HG03196 (cell line): ENCODE measurements at regions not wholly inside any gene's neighbourhood (a gene's known extent, or its start where the extent isn't known, plus 50 kb on each side); places are given as distances from the start of the nearest gene placed in this dataset.

Experiments
- ATAC-seq: cut with Tn5 transposase; IDR thresholded peaks from one replicate; pipeline ENCODE4 v1.9.1; 2021; ENCODE audit not compliant: unreplicated experiment

DNA sequence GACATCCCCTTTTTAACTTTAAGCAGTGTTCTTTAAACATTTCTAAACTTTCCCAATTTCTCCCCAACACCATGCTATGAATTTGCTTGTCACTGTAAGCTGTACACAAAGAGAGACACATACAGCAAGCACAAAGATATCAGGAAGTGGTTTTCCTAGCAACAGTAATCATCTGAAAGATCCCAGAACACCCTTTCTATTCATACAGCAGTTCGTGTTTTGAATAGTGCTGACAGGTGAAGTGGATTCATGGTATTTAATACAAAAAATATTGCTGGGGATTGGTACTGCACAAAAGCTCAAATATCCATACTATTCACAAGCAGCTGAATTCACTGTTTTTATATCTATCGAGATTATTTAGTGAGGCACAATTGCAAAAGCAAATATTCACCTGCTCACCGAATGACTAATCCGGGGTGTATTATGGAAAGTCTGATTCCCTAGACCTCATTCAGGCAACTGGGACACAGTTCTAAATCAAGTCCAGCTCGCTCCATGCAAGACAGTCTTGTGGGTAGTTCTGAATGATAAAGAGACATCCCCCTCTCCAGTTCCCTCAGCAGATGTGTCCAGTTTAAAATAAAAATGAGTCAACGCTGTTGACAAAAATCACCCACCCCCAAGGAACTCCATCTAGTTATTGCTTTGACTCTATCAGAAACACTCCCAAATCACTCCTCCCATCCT, 107.1 kb upstream of the TSHZ2 start:
- no peak for ATAC-seq

DNA sequence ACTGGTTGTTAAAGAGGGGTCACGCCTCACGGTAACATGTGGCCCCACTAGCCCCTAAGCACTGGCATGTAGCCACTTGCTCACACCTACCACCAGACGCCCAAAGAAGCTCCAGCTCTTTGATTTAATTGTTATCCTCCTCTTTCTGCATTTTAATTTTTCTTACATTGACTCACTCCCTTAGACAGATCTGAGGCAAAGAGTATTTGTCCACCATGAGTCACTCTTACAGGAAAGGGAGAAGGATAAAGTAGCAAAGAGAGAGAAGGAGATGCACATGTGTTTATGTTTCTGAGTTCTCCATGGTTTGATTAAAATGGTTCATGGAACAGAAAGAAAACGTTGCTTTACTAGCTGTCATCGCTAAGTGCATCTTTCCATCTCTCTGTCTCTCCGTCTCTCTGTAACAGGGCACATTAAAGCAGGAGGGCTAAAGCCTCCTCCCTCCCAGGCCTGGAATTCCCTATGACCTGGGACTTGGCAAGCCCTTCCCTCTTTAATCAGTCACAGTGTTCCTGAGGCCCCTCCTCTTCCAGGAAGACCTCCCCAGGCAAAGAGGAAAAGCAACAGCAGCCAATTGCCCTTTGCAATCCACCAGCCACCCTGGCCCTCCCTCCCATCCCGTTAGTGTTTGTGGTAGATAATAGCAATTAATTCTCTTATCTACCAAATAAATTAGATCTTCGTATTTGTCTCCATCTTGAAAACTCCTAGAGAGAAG, 112.8 kb upstream of the TSHZ2 start:
- no peak for ATAC-seq

DNA sequence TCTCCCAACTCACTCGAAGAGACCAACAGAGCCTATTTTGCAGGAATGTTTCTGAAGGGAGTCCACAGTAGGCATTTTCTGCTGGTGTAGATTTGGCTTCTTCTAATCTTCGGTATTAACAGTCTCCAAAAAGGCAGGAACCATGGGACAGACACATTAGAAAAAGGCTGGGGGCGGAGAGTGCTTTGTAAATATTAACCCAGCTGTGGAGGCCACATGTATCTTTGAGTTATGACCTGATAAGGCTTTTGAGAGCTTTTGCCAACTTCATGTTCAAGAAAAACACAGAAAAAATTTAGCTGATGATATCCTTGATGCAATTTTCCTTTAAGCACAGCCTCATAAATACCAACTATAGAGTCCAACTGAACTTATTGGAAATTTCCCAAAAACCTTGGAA, 119.4 kb upstream of the TSHZ2 start:
- no peak for ATAC-seq

DNA sequence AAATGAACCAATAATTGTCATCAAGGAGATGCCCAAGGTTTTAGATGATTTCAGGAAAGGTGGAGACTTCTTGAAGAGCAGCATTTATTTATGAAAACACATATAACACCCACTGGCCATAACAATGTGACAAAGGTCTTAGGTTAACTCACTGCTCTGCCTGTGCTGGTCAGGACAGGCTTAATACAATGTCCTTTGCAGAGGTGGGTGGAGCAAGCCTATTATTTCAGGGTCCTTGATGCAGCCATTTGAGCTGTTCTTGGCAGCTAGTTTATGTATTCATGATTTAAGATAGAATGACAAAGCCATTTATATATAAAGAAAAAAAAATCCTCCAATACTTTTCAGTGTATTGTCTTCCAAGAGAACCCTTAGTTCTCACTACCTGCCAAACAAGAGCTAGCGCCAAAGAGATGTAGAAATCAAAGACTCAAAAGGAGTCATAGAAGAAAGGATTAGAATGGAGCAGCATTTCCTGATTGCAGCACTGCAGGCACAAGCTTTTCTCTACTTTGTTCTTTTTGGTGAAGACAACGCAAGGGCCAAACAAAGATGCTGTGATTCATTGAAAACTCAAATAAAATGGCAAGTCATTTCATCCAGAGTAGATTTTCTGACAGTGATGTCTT, 124.3 kb upstream of the TSHZ2 start:
- ATAC-seq = no peak

- ATAC-seq = no peak
Measured at GRCh38 chr20:52847029-52847660, 125.0 kb upstream of the TSHZ2 start.

GRCh38 chr20:52845044-52845443, 127.1 kb upstream of the TSHZ2 start:
- ATAC-seq = no peak

DNA sequence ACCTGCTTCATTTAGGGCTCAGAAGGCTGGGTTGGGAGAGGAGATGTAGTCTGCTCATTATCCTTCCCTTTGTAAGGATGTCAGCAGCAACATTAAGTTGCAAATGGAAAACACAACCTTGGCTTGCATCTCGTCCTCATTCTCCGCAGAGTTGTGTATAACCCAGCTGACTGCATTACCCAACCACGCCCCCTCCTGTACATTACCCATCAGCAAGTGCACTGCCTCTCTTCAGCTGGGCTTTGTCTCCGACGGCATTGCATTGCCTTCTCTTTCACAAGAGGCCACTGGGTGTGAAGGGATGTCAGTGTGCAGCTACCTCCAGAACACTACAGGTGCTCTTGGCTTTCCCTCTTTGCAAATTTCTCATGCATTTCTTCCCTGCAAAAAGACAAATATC, 128.7 kb upstream of the TSHZ2 start:
- no peak for ATAC-seq

GRCh38 chr20:52841003-52841402, 131.2 kb upstream of the TSHZ2 start:
- ATAC-seq = no peak

- ATAC-seq = no peak
Measured at GRCh38 chr20:52840041-52840440, 132.1 kb upstream of the TSHZ2 start.

DNA sequence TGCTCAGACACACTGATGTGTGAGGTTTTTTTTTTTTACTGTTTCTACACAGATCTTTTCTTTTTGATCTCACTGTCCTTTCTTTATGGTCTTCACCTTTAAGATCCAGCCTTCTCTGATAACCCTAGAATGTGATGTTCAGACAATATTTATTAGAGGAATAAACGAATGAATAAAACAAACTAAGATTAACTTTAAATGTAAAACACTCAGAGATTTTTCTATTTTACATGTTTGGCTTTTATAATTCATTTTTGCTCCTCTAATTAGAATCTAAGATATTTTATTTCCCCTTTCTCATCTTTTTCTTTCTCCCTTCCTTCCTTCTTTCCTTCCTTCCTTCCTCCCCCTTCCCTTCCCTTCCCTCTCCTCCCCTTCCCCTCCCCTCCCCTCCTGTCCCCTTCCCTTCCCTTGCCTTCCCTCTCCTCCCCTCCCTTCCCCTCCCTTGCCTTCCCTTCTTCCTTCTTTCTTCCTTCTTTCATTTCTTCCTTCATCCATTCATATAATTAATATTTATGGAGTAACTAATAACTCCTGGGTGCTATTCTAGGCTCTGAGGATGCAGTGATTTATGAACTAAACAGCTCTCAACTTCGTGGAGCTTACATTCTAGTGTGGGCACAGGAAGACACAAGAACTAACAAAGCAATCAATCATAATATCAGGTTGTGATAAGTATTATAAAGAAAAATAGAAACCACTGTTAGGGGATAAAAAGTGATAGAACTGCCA, 133.5 kb upstream of the TSHZ2 start:
- no peak for ATAC-seq

- ATAC-seq = no peak
Measured at GRCh38 chr20:52837378-52837777, 134.8 kb upstream of the TSHZ2 start.

DNA sequence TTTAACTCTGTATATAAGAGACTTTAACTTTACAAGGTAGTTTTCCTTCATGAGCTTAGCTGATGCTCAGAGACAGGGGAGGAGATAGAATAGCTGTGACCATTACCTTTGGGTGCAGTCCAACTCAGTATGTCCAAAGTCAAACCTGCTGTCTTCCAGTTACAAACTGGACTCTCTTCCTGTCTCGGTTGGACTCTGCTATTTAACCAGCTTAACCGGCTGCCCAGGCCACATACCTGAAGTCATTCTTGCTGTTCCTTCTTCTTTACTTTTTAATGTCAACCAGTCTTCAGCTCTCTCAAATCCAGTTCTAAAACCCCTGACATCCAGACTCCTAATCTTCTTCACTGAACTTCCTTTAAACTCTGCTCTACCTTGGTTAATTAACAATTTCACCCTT, 138.3 kb upstream of the TSHZ2 start:
- no peak for ATAC-seq

GRCh38 chr20:52832151-52832774, 139.9 kb upstream of the TSHZ2 start:
- ATAC-seq = no peak

- no peak for ATAC-seq
Measured at GRCh38 chr20:52830598-52830997, 141.6 kb upstream of the TSHZ2 start.

DNA sequence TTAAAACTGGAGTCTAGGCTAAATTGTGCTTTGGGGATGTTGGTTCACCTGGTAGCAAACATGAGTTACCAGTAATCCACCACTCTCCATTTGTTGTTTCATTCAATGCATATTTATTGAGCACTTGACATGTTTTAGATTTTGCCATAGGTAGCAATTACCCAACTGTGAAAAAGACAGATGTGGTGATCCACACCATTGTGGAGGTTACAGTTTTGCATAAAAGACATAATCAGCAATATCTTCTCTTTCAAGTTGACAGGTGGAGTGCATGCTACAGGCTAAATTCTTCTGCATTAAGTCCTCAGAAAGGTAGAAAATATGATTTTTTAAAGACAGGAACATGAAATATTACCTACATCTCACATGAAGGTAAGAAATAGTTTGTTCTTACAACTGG, 143.0 kb upstream of the TSHZ2 start:
- ATAC-seq = no peak

DNA sequence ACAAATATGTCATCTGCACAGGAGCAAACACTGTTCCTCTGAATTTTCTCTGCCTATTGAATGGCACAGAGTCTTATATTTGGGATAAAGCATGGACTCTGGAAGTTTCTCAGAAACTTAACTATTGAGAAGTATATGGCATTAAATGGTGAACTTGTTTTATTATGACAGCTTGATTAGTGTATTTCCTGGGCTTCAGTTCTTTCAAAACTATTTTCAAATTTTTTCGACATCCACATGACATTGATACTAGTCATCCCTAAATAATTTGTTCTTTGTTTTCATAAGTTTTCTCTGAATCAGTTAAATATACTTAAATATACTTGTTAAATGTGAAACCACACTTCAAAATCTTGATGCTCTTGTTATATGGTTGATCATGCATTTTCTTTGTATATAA, 144.0 kb upstream of the TSHZ2 start:
- ATAC-seq = no peak

GRCh38 chr20:52826722-52827121, 145.4 kb upstream of the TSHZ2 start:
- no peak for ATAC-seq

DNA sequence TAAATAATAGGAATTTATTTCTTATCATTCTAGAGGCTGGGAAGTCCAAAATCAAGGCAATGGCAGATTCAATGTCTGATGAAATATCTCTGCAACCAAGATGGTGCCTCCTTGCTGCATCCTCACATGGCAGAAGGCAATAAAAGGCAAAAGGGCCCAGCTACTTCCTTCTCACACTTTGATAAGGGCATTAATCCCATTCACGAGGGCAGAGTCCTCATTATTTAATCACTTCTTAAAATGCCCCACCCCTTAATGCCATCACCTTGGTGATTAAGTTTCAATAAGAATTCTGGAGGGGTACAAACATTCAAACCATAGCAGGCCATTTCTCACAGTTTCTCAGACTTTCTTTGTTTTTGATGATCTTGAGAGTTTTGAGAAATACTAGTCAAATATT, 145.8 kb upstream of the TSHZ2 start:
- no peak for ATAC-seq

- no peak for ATAC-seq
Measured at GRCh38 chr20:52824494-52825216, 147.5 kb upstream of the TSHZ2 start.

- no peak for ATAC-seq
Measured at GRCh38 chr20:52823303-52823702, 148.9 kb upstream of the TSHZ2 start.
